Karpas-422 (cell line): ENCODE measurements at regions not wholly inside any gene's neighbourhood (a gene's known extent, or its start where the extent isn't known, plus 50 kb on each side); places are given as distances from the start of the nearest gene placed in this dataset.

Experiments used
- DNase-seq: peaks from one replicate; pipeline ENCODE4 v3.0.0-alpha.2; 2015
- H2AFZ ChIP-seq: fragments of 200-600 bp; sonication (generic); 2 replicates; pipeline ENCODE4 v1.6.1; 2014; ENCODE audit warnings: antibody characterized with exemption, low read length, mixed read lengths
- H3K27ac ChIP-seq: fragments of 200-600 bp; sonication (generic); 2 replicates; pipeline ENCODE4 v1.5.1; 2014; ENCODE audit warnings: mild to moderate bottlenecking, low read length, moderate library complexity
- H3K27me3 ChIP-seq: fragments of 200-600 bp; sonication (generic); 2 replicates; pipeline ENCODE4 v1.6.1; 2014; ENCODE audit warnings: low read length, mixed read lengths
- H3K36me3 ChIP-seq: fragments of 200-600 bp; sonication (generic); 2 replicates; pipeline ENCODE4 v1.6.1; 2014; ENCODE audit warnings: low read length, mixed read lengths; ENCODE audit not compliant: insufficient read depth
- H3K4me1 ChIP-seq: fragments of 200-600 bp; sonication (generic); 2 replicates; pipeline ENCODE4 v1.6.1; 2014; ENCODE audit warnings: mild to moderate bottlenecking, low read length, mixed read lengths
- H3K4me2 ChIP-seq: fragments of 200-600 bp; sonication (generic); 2 replicates; pipeline ENCODE4 v1.6.1; 2014; ENCODE audit warnings: low read length, low read depth, mild to moderate bottlenecking; ENCODE audit not compliant: poor library complexity, severe bottlenecking
- H3K4me3 ChIP-seq: fragments of 200-600 bp; sonication (generic); 2 replicates; pipeline ENCODE4 v1.5.1; 2014; ENCODE audit warnings: mild to moderate bottlenecking, antibody characterized with exemption, low read length, mixed read lengths
- H3K79me2 ChIP-seq: fragments of 200-600 bp; sonication (generic); 2 replicates; pipeline ENCODE4 v1.6.1; 2014; ENCODE audit warnings: mild to moderate bottlenecking, low read length, mixed read lengths
- H3K9ac ChIP-seq: fragments of 200-600 bp; sonication (generic); 2 replicates; pipeline ENCODE4 v1.6.0; 2014; ENCODE audit warnings: low read length
- H3K9me2 ChIP-seq: fragments of 200-600 bp; sonication (generic), shearing (Covaris generic); replicated peaks from 2 replicates; pipeline ENCODE4 v1.6.0; 2014; ENCODE audit warnings: mild to moderate bottlenecking, low read length, moderate library complexity; ENCODE audit not compliant: insufficient read depth
- H3K9me3 ChIP-seq: fragments of 300-700, 200-600 bp; sonication (generic); 2 replicates; pipeline ENCODE4 v1.6.1; 2014; ENCODE audit warnings: low read length, mixed read lengths
- H4K20me1 ChIP-seq: fragments of 200-600 bp; sonication (generic); 2 replicates; pipeline ENCODE4 v1.6.1; 2014; ENCODE audit warnings: mild to moderate bottlenecking, antibody characterized with exemption, low read length, low read depth; ENCODE audit not compliant: insufficient read depth

GRCh38 chr4:152087335-152087734, 326.5 kb upstream of the GATB start:
- Histone ChIP-seq H3K4me2 (no peak overlapping the region), H3K79me2 (no peaks in the 10 kb centered on the region), H3K9ac (no peak overlapping the region), H4K20me1 (no peaks in the 10 kb centered on the region), H3K27me3 (no peaks in the 10 kb centered on the region), H3K9me2 (no peaks in the 10 kb centered on the region), H3K4me3 (no peak overlapping the region), H3K36me3 (no peaks in the 10 kb centered on the region), H2AFZ (no peak overlapping the region), H3K27ac (no peak overlapping the region), H3K9me3 (no peaks in the 10 kb centered on the region), H3K4me1 (no peaks in the 10 kb centered on the region; the same call in 1 of the 2 replicates)
- no peak for DNase-seq

- no peak overlapping the region for H2AFZ ChIP-seq
- H3K4me3 ChIP-seq, result no peak overlapping the region
- no peak overlapping the region for H3K9ac ChIP-seq
- H3K9me3 ChIP-seq, result no peaks in the 10 kb centered on the region; the same call in 1 of the 2 replicates
- H3K36me3 ChIP-seq, result no peaks in the 10 kb centered on the region; the same call in 1 of the 2 replicates
- H3K4me1 ChIP-seq, result peaks cover 4% of the 10 kb centered on the region
- H4K20me1 ChIP-seq, result no peaks in the 10 kb centered on the region
- no peaks in the 10 kb centered on the region for H3K27me3 ChIP-seq
- no peak for DNase-seq
- H3K9me2 ChIP-seq, result no peaks in the 10 kb centered on the region
- H3K27ac ChIP-seq, result no peak overlapping the region
- H3K4me2 ChIP-seq, result no peak overlapping the region
- no peaks in the 10 kb centered on the region for H3K79me2 ChIP-seq
These were observed 324.9 kb upstream of the GATB start for GRCh38 chr4:152085657-152086056.

DNA sequence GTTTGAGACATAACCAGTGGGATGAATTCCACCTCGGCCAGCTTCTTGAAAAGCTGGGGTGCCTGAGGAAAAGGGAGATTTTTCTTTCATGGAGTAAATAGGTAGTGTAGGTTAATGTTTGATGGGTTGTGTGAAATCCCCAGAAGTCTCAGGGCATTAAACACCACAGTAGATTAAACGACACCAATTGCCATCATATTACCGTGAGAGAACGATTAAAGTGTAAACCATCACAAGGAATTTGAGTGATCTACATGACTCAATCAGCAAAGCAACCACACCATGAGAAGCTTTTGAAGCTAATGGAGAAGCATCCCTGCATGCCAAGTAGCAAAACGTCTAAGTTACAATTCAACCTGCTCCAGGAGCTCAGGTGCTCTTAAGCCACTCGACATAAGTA, 322.5 kb upstream of the GATB start:
- Histone ChIP-seq H3K4me3 (no peak overlapping the region), H2AFZ (no peak overlapping the region), H3K4me1 (peaks cover 18% of the 10 kb centered on the region), H3K27me3 (no peaks in the 10 kb centered on the region), H3K9ac (no peak overlapping the region), H3K36me3 (no peaks in the 10 kb centered on the region; the same call in 1 of the 2 replicates), H3K27ac (no peak overlapping the region), H3K9me2 (no peaks in the 10 kb centered on the region), H3K4me2 (no peak overlapping the region), H3K9me3 (no peaks in the 10 kb centered on the region; the same call in 1 of the 2 replicates), H3K79me2 (no peaks in the 10 kb centered on the region), H4K20me1 (no peaks in the 10 kb centered on the region)
- DNase-seq, result no peak

GRCh38 chr4:152081024-152081423, 320.2 kb upstream of the GATB start:
- Histone ChIP-seq H3K27ac (peak overlapping the region; percentile 34; the same call in 1 of the 2 replicates), H3K27me3 (no peaks in the 10 kb centered on the region), H3K36me3 (no peaks in the 10 kb centered on the region; the same call in 1 of the 2 replicates), H3K4me3 (no peak overlapping the region), H4K20me1 (no peaks in the 10 kb centered on the region), H3K9me2 (no peaks in the 10 kb centered on the region), H3K9ac (no peak overlapping the region), H3K9me3 (no peaks in the 10 kb centered on the region; the same call in 1 of the 2 replicates), H2AFZ (no peak overlapping the region), H3K79me2 (no peaks in the 10 kb centered on the region), H3K4me2 (peak overlapping the region; percentile 46), H3K4me1 (peaks cover 18% of the 10 kb centered on the region)
- DNase-seq, result no peak

DNA sequence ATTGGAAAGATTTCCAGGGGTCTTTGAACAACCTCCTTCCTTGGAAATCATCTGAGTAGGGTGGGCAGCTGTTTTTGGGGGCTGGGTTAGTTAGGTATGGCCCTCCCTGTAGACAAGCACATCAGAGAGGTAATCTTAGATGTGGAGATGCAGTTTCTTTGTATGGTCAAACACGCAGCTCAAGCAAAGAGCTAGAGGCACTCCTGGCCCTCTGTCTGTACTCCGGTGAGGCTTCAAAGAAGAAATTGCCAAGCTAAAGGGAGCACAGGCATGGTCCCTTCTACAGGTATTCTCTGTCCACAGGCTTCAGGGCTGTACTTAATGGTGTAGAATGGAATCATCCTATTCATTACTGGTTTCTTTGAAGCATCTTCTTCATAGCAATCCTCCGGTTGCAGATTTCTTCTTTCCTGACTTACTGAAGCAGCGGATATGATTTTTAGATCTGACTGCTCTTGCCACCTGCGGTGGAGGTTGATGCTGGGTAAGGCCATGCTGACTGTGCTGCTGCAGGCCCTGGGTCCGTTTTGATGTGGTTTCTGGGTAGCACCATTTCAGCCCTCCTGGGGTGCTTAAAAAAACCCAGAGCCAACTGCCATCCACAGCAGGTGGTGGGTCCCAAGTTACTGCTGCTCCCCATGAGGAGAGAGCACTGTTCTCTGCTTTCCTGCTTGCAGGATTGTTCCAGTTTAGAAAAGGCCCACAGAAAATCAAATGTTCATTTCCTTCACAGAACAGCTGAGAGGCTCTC, 318.9 kb upstream of the GATB start:
- peaks cover 18% of the 10 kb centered on the region for H3K4me1 ChIP-seq
- peak overlapping the region; percentile 34 for H3K27ac ChIP-seq
- H2AFZ ChIP-seq, result peak overlapping the region; percentile 9; the same call in 1 of the 2 replicates
- peak overlapping the region; percentile 6 for H3K9ac ChIP-seq
- H4K20me1 ChIP-seq, result no peaks in the 10 kb centered on the region
- H3K9me3 ChIP-seq, result no peaks in the 10 kb centered on the region; the same call in 1 of the 2 replicates
- no peaks in the 10 kb centered on the region for H3K27me3 ChIP-seq
- H3K9me2 ChIP-seq, result no peaks in the 10 kb centered on the region
- no peaks in the 10 kb centered on the region; the same call in 1 of the 2 replicates for H3K36me3 ChIP-seq
- no peak for DNase-seq
- H3K79me2 ChIP-seq, result no peaks in the 10 kb centered on the region
- H3K4me3 ChIP-seq, result no peak overlapping the region
- peak overlapping the region; percentile 46 for H3K4me2 ChIP-seq

DNA sequence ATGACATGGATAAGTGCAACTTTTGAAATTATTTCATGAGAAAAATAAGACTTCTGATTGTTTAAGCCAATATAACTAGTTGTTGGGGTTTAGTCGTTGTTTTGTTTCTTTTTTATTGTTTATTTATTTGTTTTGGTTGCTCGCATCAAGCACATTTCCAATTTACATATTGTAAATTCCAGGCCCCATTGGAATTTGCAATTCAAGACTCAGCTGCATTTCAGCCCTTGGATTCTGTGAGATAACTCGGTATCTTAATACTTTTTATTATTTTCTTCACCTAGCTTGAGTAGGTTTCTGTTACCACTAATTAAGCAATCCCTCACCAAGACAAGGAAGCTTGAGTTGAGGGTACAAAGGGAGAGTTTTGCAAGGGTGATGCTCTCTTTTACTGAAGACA, 318.3 kb upstream of the GATB start:
- no peaks in the 10 kb centered on the region; the same call in 1 of the 2 replicates for H3K9me3 ChIP-seq
- DNase-seq, result no peak
- no peak overlapping the region for H3K9ac ChIP-seq
- H3K36me3 ChIP-seq, result no peaks in the 10 kb centered on the region; the same call in 1 of the 2 replicates
- H3K27me3 ChIP-seq, result no peaks in the 10 kb centered on the region
- no peaks in the 10 kb centered on the region for H3K9me2 ChIP-seq
- no peak overlapping the region for H3K4me2 ChIP-seq
- H3K79me2 ChIP-seq, result no peaks in the 10 kb centered on the region
- H3K4me1 ChIP-seq, result peaks cover 18% of the 10 kb centered on the region
- H3K4me3 ChIP-seq, result no peak overlapping the region
- H3K27ac ChIP-seq, result no peak overlapping the region
- H2AFZ ChIP-seq, result no peak overlapping the region
- H4K20me1 ChIP-seq, result no peaks in the 10 kb centered on the region

- H3K4me3 ChIP-seq, result no peak overlapping the region
- H3K9me2 ChIP-seq, result no peaks in the 10 kb centered on the region
- peaks cover 22% of the 10 kb centered on the region for H3K4me1 ChIP-seq
- H3K4me2 ChIP-seq, result no peak overlapping the region
- no peak for DNase-seq
- no peak overlapping the region for H2AFZ ChIP-seq
- H3K27me3 ChIP-seq, result no peaks in the 10 kb centered on the region
- H3K36me3 ChIP-seq, result no peaks in the 10 kb centered on the region; the same call in 1 of the 2 replicates
- H3K9me3 ChIP-seq, result no peaks in the 10 kb centered on the region; the same call in 1 of the 2 replicates
- no peak overlapping the region for H3K27ac ChIP-seq
- no peak overlapping the region for H3K9ac ChIP-seq
- no peaks in the 10 kb centered on the region for H3K79me2 ChIP-seq
- H4K20me1 ChIP-seq, result no peaks in the 10 kb centered on the region
These were observed 316.8 kb upstream of the GATB start for GRCh38 chr4:152077582-152077981.

- Histone ChIP-seq H3K4me2 (no peak overlapping the region), H3K27ac (no peak overlapping the region), H4K20me1 (no peaks in the 10 kb centered on the region), H3K4me1 (peaks cover 16% of the 10 kb centered on the region), H3K9ac (no peak overlapping the region), H3K9me3 (no peaks in the 10 kb centered on the region), H3K9me2 (no peaks in the 10 kb centered on the region), H2AFZ (no peak overlapping the region), H3K27me3 (no peaks in the 10 kb centered on the region), H3K4me3 (no peak overlapping the region), H3K36me3 (no peaks in the 10 kb centered on the region), H3K79me2 (no peaks in the 10 kb centered on the region)
- no peak for DNase-seq
These were observed 314.6 kb upstream of the GATB start for GRCh38 chr4:152075253-152075928.
